ENCODE measurements at regions not wholly inside any gene's neighbourhood (a gene's known extent, or its start where the extent isn't known, plus 50 kb on each side); places are given as distances from the start of the nearest gene placed in this dataset.

DNA sequence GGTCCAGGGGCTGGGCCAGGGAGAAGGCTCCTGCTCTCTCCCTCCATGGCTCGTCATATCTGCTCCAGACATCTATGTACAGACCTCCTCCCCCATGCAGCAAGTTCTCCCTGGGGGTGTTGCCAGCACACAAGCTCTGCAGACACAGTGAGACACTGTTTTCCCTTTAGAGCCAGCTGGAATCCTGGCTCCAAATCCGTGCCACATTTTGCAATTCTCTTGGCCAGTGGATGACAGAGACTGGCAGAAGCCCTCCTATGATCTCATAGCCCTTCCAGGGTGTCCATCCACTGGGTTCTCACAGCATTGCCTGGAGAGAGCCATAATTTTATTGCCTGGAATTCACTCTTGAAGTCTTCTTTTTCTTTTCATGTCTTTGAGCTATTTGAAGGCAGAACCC is 203.9 kb downstream of the TLE3 start:
- TF ChIP-seq, protein P1, sequence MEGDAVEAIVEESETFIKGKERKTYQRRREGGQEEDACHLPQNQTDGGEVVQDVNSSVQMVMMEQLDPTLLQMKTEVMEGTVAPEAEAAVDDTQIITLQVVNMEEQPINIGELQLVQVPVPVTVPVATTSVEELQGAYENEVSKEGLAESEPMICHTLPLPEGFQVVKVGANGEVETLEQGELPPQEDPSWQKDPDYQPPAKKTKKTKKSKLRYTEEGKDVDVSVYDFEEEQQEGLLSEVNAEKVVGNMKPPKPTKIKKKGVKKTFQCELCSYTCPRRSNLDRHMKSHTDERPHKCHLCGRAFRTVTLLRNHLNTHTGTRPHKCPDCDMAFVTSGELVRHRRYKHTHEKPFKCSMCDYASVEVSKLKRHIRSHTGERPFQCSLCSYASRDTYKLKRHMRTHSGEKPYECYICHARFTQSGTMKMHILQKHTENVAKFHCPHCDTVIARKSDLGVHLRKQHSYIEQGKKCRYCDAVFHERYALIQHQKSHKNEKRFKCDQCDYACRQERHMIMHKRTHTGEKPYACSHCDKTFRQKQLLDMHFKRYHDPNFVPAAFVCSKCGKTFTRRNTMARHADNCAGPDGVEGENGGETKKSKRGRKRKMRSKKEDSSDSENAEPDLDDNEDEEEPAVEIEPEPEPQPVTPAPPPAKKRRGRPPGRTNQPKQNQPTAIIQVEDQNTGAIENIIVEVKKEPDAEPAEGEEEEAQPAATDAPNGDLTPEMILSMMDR (IDR thresholded peaks at IDR 0.05) = no peak
- no peak for TF ChIP-seq POLR2A (IDR thresholded peaks at IDR 0.05)
- TF ChIP-seq POLR2AphosphoS5 (IDR thresholded peaks at IDR 0.05) = no peak

Data from prostate gland (tissue), 2 donors.